WERI-Rb-1 (cell line): ENCODE measurements at regions not wholly inside any gene's neighbourhood (a gene's known extent, or its start where the extent isn't known, plus 50 kb on each side); places are given as distances from the start of the nearest gene placed in this dataset.

Experiments
- DNase-seq: peaks from one replicate; pipeline ENCODE4 v3.0.0-alpha.2; 2020
- H3K27ac ChIP-seq: fragments of 250-450 bp; sonication (Bioruptor Pico); 2 replicates; pipeline ENCODE4 v1.5.1; 2020; ENCODE audit warnings: mild to moderate bottlenecking, moderate library complexity
- H3K27me3 ChIP-seq: fragments of 250-450 bp; sonication (Bioruptor Pico); 2 replicates; pipeline ENCODE4 v1.5.1; 2021; ENCODE audit warnings: mild to moderate bottlenecking, low read depth, moderate library complexity; ENCODE audit not compliant: insufficient read depth, severe bottlenecking
- H3K36me3 ChIP-seq: fragments of 250-450 bp; sonication (Bioruptor Pico); 2 replicates; pipeline ENCODE4 v1.5.1; 2020; ENCODE audit warnings: mild to moderate bottlenecking, moderate library complexity
- H3K4me3 ChIP-seq: 2 replicates; pipeline ENCODE4 v1.5.1; 2011; ENCODE audit warnings: low read depth, mild to moderate bottlenecking, control low read depth, low read length
- H3K9me3 ChIP-seq: fragments of 250-450 bp; sonication (Bioruptor Pico); 2 replicates; pipeline ENCODE4 v1.5.1; 2021; ENCODE audit warnings: mild to moderate bottlenecking, moderate library complexity; ENCODE audit not compliant: severe bottlenecking
- CTCF ChIP-seq: IDR thresholded peaks from 2 replicates; pipeline ENCODE4 v1.5.1; 2011; ENCODE audit warnings: low read depth, mild to moderate bottlenecking, control low read depth, inconsistent platforms, low read length

- no peaks in the 10 kb centered on the region for H3K27me3 ChIP-seq
- no peak overlapping the region for H3K4me3 ChIP-seq
- no peak overlapping the region for H3K27ac ChIP-seq
- no peaks in the 10 kb centered on the region for H3K36me3 ChIP-seq
- H3K9me3 ChIP-seq: no peaks in the 10 kb centered on the region
- DNase-seq: no peak
- TF ChIP-seq CTCF: no peak
These were observed 61.0 kb downstream of the POLR2M start for GRCh38 chr15:57767481-57767880.

- Histone ChIP-seq H3K9me3 (no peaks in the 10 kb centered on the region), H3K4me3 (no peak overlapping the region), H3K27me3 (no peaks in the 10 kb centered on the region), H3K36me3 (no peaks in the 10 kb centered on the region), H3K27ac (no peak overlapping the region)
- DNase-seq: no peak
- TF ChIP-seq CTCF: no peak
These were observed 62.8 kb downstream of the POLR2M start for GRCh38 chr15:57769266-57769665.

GRCh38 chr15:57770495-57770894, 64.0 kb downstream of the POLR2M start:
- no peaks in the 10 kb centered on the region for H3K36me3 ChIP-seq
- no peaks in the 10 kb centered on the region for H3K9me3 ChIP-seq
- H3K4me3 ChIP-seq: no peak overlapping the region
- H3K27ac ChIP-seq: no peak overlapping the region
- no peaks in the 10 kb centered on the region for H3K27me3 ChIP-seq
- no peak for TF ChIP-seq CTCF
- DNase-seq: no peak

GRCh38 chr15:57772223-57772957, 65.9 kb downstream of the POLR2M start:
- Histone ChIP-seq H3K36me3 (no peaks in the 10 kb centered on the region), H3K27me3 (no peaks in the 10 kb centered on the region), H3K4me3 (no peak overlapping the region), H3K27ac (no peak overlapping the region), H3K9me3 (no peaks in the 10 kb centered on the region)
- TF ChIP-seq CTCF: no peak
- no peak for DNase-seq

- Histone ChIP-seq H3K27ac (no peak overlapping the region), H3K27me3 (no peaks in the 10 kb centered on the region), H3K4me3 (no peak overlapping the region), H3K36me3 (no peaks in the 10 kb centered on the region), H3K9me3 (no peaks in the 10 kb centered on the region)
- TF ChIP-seq CTCF: no peak
- no peak for DNase-seq
These were observed 66.5 kb downstream of the POLR2M start for GRCh38 chr15:57773051-57773450.

GRCh38 chr15:57777003-57777402, 70.5 kb downstream of the POLR2M start:
- Histone ChIP-seq H3K4me3 (no peak overlapping the region), H3K27me3 (no peaks in the 10 kb centered on the region), H3K27ac (no peak overlapping the region), H3K9me3 (no peaks in the 10 kb centered on the region), H3K36me3 (no peaks in the 10 kb centered on the region)
- TF ChIP-seq CTCF: no peak
- DNase-seq: no peak
